ENCODE measurements at regions not wholly inside any gene's neighbourhood (a gene's known extent, or its start where the extent isn't known, plus 50 kb on each side); places are given as distances from the start of the nearest gene placed in this dataset.

GRCh38 chr9:28779243-28779642 is 1206.0 kb upstream of the C9orf72 start:
- no peak for DNase-seq

- no peak for DNase-seq
These were observed 1208.2 kb upstream of the C9orf72 start for GRCh38 chr9:28781481-28781880.

GRCh38 chr9:28782630-28783029 is 1209.3 kb upstream of the C9orf72 start:
- DNase-seq, result no peak

- no peak for DNase-seq
These were observed 1219.4 kb upstream of the C9orf72 start for GRCh38 chr9:28792716-28793115.

- no peak for DNase-seq
These were observed 1226.6 kb upstream of the C9orf72 start for GRCh38 chr9:28799876-28800275.

GRCh38 chr9:28801144-28801799 is 1228.0 kb upstream of the C9orf72 start:
- no peak for DNase-seq

GRCh38 chr9:28805197-28805596 is 1231.9 kb upstream of the C9orf72 start:
- DNase-seq, result no peak

- no peak for DNase-seq
These were observed 1234.8 kb upstream of the C9orf72 start for GRCh38 chr9:28808042-28808441.

- no peak for DNase-seq
These were observed 1237.3 kb upstream of the C9orf72 start for GRCh38 chr9:28810388-28811075.

- DNase-seq, result no peak
These were observed 1247.5 kb upstream of the C9orf72 start for GRCh38 chr9:28820741-28821140.

GRCh38 chr9:28821240-28821639 is 1248.0 kb upstream of the C9orf72 start:
- DNase-seq, result no peak

- no peak for DNase-seq
These were observed 1251.2 kb upstream of the C9orf72 start for GRCh38 chr9:28824432-28824963.

GRCh38 chr9:28832168-28832770 is 1259.0 kb upstream of the C9orf72 start:
- DNase-seq, result no peak

- DNase-seq, result no peak
These were observed 1260.9 kb upstream of the C9orf72 start for GRCh38 chr9:28834156-28834555.

- no peak for DNase-seq
These were observed 1266.6 kb upstream of the C9orf72 start for GRCh38 chr9:28839778-28840430.

GRCh38 chr9:28841775-28842174 is 1268.5 kb upstream of the C9orf72 start:
- no peak for DNase-seq

- no peak for DNase-seq
These were observed 1274.0 kb upstream of the C9orf72 start for GRCh38 chr9:28847331-28847730.

- no peak for DNase-seq
These were observed 1275.4 kb upstream of the C9orf72 start for GRCh38 chr9:28848671-28849070.

- DNase-seq, result no peak
These were observed 1280.2 kb upstream of the C9orf72 start for GRCh38 chr9:28853477-28853876.

- no peak for DNase-seq
These were observed 1293.7 kb upstream of the C9orf72 start for GRCh38 chr9:28866951-28867350.

- no peak for DNase-seq
These were observed 1295.1 kb upstream of the C9orf72 start for GRCh38 chr9:28868228-28868990.

- no peak for DNase-seq
These were observed 1309.2 kb upstream of the C9orf72 start for GRCh38 chr9:28882529-28882928.

GRCh38 chr9:28883234-28883633 is 1310.0 kb upstream of the C9orf72 start:
- no peak for DNase-seq

All from NCI-H1436 treated with DMSO at 0.1 percent for 48 hours (cell line).